Dendritic cell treated with granulocyte-macrophage colony-stimulating factor and Interleukin-4, amounts not matched to agents 40 ng/mL and 50 ng/mL, for 4 days (primary cell): ENCODE measurements at regions not wholly inside any gene's neighbourhood (a gene's known extent, or its start where the extent isn't known, plus 50 kb on each side); places are given as distances from the start of the nearest gene placed in this dataset.
"Not testable (repeated sequence)": the region's sequence is repeated elsewhere in the genome, so short reads cannot be mapped to it uniquely, and the experiment has no call there.

Experiments
- H3K27ac Mint-ChIP-seq: one replicate; pipeline ENCODE4 v1.8.0; 2022; ENCODE audit warnings: mild to moderate bottlenecking, mixed read lengths
- H3K27me3 Mint-ChIP-seq: one replicate; pipeline ENCODE4 v1.8.0; 2022; ENCODE audit warnings: mild to moderate bottlenecking, mixed read lengths
- H3K36me3 Mint-ChIP-seq: one replicate; pipeline ENCODE4 v1.8.0; 2022; ENCODE audit warnings: low read depth, mixed read lengths
- H3K4me1 Mint-ChIP-seq: one replicate; pipeline ENCODE4 v1.8.0; 2022; ENCODE audit warnings: low read depth, mixed read lengths
- H3K4me3 Mint-ChIP-seq: one replicate; pipeline ENCODE4 v1.8.0; 2022; ENCODE audit warnings: mild to moderate bottlenecking, moderate library complexity, mixed read lengths
- H3K9me3 Mint-ChIP-seq: one replicate; pipeline ENCODE4 v1.8.0; 2022; ENCODE audit warnings: mixed read lengths
- intact Hi-C: fragments of 100-400 bp; cut with micrococcal nuclease; formaldehyde crosslinking; loops from one replicate; pipeline ENCODE4 v1.15.0; 2022

DNA sequence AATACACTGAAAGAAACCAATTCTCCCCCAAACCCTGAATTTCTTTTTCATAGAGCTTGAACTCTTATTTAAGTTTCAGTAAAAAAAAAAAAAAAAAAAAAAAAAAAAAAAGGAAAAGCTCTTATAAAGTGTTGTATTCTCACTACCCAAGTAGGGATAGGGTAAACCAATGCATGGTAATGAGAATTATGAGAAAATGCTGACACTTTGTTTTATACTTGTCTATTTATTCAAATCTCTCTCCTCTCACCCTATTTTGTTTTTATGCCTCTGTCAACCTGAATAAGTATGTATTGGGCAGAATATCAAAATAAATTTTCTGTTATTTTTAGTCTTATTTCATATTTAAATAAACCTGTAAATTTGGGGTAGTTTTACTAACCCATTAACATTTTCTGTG, 181.9 kb downstream of the GJA1 start:
- no peaks in the 10 kb centered on the region for H3K27me3 Mint-ChIP-seq
- H3K9me3 Mint-ChIP-seq, result peaks cover 4% of the 10 kb centered on the region
- no peaks in the 10 kb centered on the region for H3K36me3 Mint-ChIP-seq
- H3K4me1 Mint-ChIP-seq, result no peaks in the 10 kb centered on the region
- no peak overlapping the region for H3K27ac Mint-ChIP-seq
- H3K4me3 Mint-ChIP-seq, result no peak overlapping the region
- intact Hi-C loops, result no loop called here

DNA sequence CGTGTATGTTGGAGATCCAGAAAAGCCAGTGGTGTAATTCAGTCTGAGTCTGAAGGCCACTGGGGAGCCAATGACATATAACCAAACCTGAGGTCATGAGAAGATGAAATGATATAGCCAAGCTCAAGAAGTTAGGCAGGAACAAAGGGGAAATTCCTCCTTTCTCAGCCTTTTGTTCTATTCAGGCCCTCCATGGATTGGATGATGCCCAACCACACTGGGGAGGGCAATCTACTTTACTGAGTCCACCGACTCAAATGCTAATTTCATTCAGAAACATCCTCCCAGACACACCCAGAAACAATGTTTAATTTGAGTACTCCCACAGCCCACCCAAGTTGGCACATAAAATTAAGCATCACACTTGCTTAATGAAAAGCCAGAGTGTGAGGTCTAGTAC, 183.6 kb downstream of the GJA1 start:
- Mint-ChIP-seq H3K4me1 (no peaks in the 10 kb centered on the region), H3K9me3 (peaks cover 15% of the 10 kb centered on the region), H3K27me3 (no peaks in the 10 kb centered on the region), H3K36me3 (no peaks in the 10 kb centered on the region), H3K4me3 (no peak overlapping the region), H3K27ac (no peak overlapping the region)
- intact Hi-C loops, result no loop called here

DNA sequence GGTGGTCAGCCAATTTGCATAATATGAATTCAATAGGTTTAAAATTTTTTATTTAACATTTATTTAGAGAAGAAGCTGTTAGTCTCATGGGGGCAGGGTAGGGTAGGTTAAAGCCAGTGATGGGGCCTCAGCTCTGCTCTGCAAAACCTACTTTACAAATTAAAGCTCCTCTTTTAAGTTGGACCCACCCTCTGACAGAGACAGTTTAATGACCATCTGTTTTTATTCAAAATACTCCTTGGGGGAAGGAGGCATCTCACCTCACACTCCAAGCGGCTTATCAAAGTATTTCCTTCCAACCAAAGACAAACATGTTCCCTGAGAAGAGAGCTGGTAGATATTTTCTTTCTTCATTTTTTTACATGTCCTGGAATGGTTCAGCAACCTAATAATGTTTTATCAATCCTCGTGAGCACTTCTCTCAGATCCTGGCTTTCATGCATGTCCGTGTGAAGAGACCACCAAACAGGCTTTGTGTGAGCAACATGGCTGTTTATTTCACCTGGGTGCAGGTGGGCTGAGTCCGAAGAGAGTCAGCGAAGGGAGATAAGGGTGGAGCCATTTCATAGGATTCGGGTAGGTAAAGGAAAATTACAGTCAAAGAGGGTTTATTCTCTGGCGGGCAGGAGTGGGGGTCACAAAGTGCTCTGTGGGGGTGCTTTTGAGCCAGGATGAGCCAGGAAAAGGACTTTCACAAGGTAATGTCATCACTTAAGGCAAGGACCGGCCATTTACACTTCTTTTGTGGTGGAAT, 184.7 kb downstream of the GJA1 start:
- intact Hi-C loops, result no loop called here
- Mint-ChIP-seq H3K4me3 (no peak overlapping the region), H3K27me3 (no peaks in the 10 kb centered on the region), H3K4me1 (no peaks in the 10 kb centered on the region), H3K27ac (no peak overlapping the region), H3K9me3 (peaks cover 26% of the 10 kb centered on the region), H3K36me3 (no peaks in the 10 kb centered on the region)

DNA sequence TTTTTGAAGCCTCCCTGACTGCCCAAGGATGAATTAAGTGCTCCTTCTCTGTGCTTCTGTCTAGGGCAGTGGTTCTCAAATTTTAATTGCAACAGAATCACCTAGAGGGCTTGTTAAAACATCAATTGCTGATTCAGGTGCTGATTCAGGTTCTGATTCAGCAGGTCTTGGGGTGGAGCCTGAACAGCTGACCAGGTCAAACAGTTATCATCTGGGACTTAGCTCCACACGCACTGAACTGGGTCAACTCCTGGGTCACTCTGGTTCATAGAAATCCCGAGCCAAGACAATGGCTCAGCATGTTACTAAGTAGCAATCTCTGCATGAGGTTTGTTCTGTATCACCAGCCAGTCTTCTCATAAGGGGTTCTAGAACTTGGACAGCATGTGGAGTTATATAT, 192.3 kb downstream of the GJA1 start:
- Mint-ChIP-seq H3K4me1 (no peaks in the 10 kb centered on the region), H3K36me3 (no peaks in the 10 kb centered on the region), H3K27me3 (no peaks in the 10 kb centered on the region), H3K9me3 (peaks cover 50% of the 10 kb centered on the region), H3K27ac (no peak overlapping the region), H3K4me3 (no peak overlapping the region)
- intact Hi-C loops, result no loop called here

DNA sequence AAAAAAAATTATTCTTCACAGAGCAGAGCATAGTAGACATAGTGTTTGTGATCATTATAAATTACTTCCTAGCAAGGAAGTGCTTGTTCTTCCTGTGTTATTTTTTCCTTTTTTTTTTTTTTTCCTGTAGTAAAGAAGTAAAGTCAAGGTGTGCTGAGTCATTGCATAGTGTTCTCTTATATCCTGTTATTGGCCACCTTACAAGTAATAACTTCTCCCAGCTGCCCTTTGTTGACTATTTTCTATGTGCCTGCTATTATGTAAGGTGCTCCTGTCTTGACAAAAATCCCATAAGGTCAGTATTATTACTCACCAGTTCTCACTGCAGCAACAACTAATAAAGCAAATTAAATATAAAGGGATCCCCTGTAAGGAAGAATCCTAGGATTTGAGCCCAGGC, 195.3 kb downstream of the GJA1 start:
- H3K4me3 Mint-ChIP-seq, result no peak overlapping the region
- peaks cover 35% of the 10 kb centered on the region for H3K9me3 Mint-ChIP-seq
- H3K27ac Mint-ChIP-seq, result no peak overlapping the region
- no peaks in the 10 kb centered on the region for H3K36me3 Mint-ChIP-seq
- no peaks in the 10 kb centered on the region for H3K4me1 Mint-ChIP-seq
- intact Hi-C loops, result no loop called here
- H3K27me3 Mint-ChIP-seq, result no peaks in the 10 kb centered on the region

DNA sequence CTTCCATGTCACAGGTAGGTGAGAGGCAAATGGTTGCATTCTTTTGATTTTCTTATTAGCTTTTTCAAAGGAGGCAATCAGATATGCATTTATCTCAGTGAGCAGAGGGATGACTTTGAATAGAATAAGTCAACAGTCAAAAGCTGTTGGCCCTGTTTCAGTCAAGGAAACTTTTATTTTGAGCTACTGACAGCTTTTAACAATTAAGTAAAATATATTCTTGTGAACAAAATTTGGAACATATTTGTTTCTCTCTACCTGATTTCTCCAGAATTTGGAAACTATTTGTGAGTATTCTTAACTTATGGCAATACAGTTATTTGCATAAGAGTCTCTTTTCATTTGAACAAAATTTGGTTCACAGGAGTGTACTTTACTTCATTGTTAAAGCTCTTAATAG, 196.3 kb downstream of the GJA1 start:
- H3K27ac Mint-ChIP-seq, result not testable (repeated sequence)

DNA sequence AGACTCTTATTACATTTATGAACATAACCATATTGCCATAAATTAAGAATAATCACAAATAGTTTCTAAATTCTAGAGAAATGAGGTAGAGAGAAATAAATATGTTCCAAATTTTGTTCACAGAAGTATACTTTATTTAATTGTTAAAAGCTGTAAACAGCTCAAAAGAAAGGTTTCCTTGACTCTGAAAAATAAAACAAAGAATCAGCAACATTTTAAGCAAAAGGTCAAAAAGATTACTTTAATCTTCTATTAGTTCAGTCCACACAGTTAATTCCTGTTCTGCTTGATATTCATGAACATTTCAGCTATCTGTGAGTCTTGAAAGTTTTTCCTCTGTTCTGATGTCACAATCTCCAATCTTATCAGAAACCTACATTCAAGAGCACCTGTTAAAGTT, 197.9 kb downstream of the GJA1 start:
- intact Hi-C loops, result no loop called here
- Mint-ChIP-seq H3K9me3 (peaks cover 47% of the 10 kb centered on the region), H3K27me3 (no peaks in the 10 kb centered on the region), H3K4me1 (no peaks in the 10 kb centered on the region), H3K4me3 (no peak overlapping the region), H3K36me3 (no peaks in the 10 kb centered on the region), H3K27ac (no peak overlapping the region)

More for the DNA sequence above, 196.3 kb downstream of the GJA1 start:
- H3K9me3 Mint-ChIP-seq, result peaks cover 41% of the 10 kb centered on the region
- H3K4me1 Mint-ChIP-seq, H3K36me3 Mint-ChIP-seq, H3K4me3 Mint-ChIP-seq, intact Hi-C loops, H3K27me3 Mint-ChIP-seq: not testable (repeated sequence)

DNA sequence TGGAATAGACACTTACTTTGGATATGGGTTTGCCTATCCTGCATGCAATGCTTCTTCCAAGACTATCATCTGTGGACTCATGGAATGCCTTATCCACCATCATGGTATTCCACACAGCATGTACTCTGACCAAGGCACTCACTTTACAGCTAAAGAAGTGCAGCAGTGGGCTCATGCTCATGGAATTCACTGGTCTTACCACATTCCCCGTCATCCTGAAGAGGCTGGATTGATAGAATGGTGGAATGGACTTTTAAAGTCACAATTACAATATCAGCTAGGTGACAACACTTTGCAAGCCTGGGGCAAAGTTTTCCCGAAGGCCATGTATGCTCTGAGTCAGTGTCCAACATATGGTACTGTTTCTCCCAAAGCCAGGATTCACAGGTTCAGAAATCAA, 199.1 kb downstream of the GJA1 start:
- H3K4me1 Mint-ChIP-seq, intact Hi-C loops: not testable (repeated sequence)

DNA sequence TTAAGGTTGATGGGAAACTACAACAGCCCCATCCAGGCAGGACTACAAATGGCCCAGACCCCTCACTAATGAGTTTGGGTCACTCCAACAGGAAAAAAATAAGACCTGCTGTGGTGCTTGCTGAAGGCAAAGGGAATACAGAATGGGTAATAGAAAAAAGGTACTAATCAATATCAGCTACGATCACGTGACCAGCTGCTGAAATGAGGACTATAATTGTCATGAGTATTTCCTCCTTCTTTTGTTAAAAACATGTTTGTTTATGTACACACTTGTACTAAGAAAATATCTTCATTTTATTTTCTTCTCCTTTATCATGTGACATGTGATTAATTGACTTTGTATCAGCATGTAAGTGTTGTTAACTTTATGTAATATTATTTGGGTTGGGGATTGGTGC, 199.9 kb downstream of the GJA1 start:
- Mint-ChIP-seq H3K9me3 (peaks cover 58% of the 10 kb centered on the region), H3K4me1 (no peaks in the 10 kb centered on the region), H3K36me3 (no peaks in the 10 kb centered on the region), H3K4me3 (no peak overlapping the region), H3K27me3 (no peaks in the 10 kb centered on the region), H3K27ac (no peak overlapping the region)
- intact Hi-C loops, result no loop called here

More for the DNA sequence above, 199.1 kb downstream of the GJA1 start:
- H3K4me3 Mint-ChIP-seq, H3K36me3 Mint-ChIP-seq, H3K27ac Mint-ChIP-seq, H3K27me3 Mint-ChIP-seq: not testable (repeated sequence)
- H3K9me3 Mint-ChIP-seq, result peaks cover 56% of the 10 kb centered on the region

DNA sequence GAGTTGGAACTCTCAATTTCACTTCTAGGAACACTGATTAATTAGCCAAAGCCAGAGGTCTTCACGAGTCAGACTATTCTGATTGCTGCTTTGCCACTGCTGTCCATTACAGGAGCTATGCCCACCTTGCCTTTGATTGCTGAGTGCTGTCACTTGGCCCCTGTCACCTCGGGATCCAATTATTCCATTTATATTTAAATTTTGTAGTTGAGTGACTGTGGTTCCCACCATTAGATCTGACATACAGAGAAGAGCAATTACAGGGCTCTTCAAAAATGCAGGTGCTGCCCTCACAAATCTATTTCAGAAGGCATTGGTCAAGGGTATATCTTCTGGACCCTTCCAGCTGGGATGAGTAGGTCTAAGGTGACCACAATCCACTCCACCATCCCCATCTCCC, 200.8 kb downstream of the GJA1 start:
- H3K4me3 Mint-ChIP-seq, H3K36me3 Mint-ChIP-seq, H3K27me3 Mint-ChIP-seq, H3K4me1 Mint-ChIP-seq, H3K27ac Mint-ChIP-seq, intact Hi-C loops: not testable (repeated sequence)
- peaks cover 50% of the 10 kb centered on the region for H3K9me3 Mint-ChIP-seq

DNA sequence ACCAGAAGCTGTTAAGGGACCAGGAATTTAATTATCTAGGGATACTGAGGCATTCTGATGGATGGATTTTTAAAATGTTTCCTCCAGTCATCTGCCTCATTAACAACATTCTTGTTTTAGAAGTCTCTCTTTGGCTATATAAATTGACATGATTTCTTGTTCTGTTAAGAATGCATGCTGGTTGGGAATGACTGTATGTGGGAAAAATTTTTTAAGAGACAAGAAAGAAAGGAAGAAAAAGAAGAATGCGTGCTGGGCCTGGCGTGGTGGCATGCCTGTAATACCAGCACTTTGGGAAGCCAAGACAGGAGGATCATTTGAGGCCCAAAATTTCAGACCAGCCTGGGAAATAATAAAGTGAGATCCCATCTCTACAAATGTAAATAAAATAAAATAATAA, 203.6 kb downstream of the GJA1 start:
- Mint-ChIP-seq H3K4me3 (no peak overlapping the region), H3K4me1 (no peaks in the 10 kb centered on the region), H3K27ac (no peak overlapping the region), H3K27me3 (no peaks in the 10 kb centered on the region), H3K36me3 (no peaks in the 10 kb centered on the region), H3K9me3 (peaks cover 37% of the 10 kb centered on the region)
- intact Hi-C loops, result no loop called here

DNA sequence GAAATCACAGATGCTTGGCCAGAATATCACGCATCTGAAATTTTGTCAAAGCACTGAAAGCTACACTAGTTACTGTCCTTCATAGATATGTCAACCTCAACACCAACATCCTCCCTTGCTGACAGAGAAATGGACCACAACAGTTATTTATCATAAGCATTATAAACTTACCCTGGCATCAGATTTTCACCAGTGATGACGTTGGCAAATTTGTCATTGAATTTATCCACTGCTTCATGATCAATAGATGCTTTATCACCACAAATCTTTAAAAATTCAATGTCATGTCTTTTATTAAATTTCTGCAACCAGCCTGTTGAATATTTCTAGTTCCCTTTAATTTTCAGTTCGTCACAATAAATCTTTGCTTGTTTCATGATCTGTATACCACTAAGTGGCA, 205.7 kb downstream of the GJA1 start:
- no peak overlapping the region for H3K4me3 Mint-ChIP-seq
- H3K9me3 Mint-ChIP-seq, result peaks cover 23% of the 10 kb centered on the region
- intact Hi-C loops, result no loop called here
- no peaks in the 10 kb centered on the region for H3K36me3 Mint-ChIP-seq
- H3K27me3 Mint-ChIP-seq, result no peaks in the 10 kb centered on the region
- no peak overlapping the region for H3K27ac Mint-ChIP-seq
- no peaks in the 10 kb centered on the region for H3K4me1 Mint-ChIP-seq

DNA sequence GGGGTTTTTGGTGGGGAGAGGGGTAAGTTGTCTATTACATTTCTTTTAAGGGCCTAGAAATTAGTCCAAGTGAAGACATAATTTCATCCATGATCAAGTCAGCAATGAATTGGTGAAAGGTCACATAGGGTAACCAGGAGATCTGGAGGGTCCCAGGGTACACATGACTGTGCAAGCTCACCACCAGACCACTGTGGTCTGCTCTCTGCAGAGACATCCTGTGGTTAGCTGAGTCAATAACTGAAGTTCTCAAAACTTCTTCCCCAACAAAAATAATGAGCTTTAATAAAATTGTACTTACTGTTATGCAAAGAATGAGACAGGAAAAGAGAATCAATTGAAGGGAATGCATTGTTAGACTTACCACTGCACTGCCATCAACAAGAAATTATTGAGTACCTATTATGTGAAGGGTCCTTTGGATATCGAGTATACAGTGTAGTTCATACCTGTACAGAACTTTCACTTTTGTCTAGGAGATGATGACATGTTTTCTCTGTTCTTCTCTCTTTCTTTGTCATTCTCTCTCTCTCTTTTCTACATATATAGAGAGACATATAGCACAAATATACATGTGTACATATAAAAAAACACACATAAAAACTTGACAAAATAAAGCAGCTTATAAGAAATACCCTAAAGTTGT, 209.8 kb downstream of the GJA1 start:
- H3K4me1 Mint-ChIP-seq, result no peaks in the 10 kb centered on the region
- no peaks in the 10 kb centered on the region for H3K36me3 Mint-ChIP-seq
- H3K9me3 Mint-ChIP-seq, result no peaks in the 10 kb centered on the region
- intact Hi-C loops, result no loop called here
- H3K27me3 Mint-ChIP-seq, result no peaks in the 10 kb centered on the region
- no peak overlapping the region for H3K27ac Mint-ChIP-seq
- H3K4me3 Mint-ChIP-seq, result no peak overlapping the region

DNA sequence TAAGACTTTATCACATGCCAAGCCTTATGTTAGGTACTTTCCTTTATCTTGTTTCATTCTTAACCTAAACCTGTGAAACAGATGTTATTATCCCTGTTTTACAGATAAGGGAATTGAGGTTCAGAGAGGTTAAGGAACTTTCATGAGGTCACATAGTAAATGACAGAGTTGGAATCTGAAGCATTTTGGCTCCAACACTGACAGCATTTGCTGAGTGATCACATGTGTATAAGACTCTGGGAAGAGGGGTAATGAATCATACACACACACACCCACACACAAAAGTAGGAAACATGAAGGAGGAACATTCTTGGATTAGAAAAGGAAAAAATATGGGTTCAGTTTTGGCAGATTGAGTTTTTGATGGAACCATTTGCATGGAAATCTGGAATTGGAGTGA, 212.5 kb downstream of the GJA1 start:
- Mint-ChIP-seq H3K4me3 (no peak overlapping the region), H3K27me3 (no peaks in the 10 kb centered on the region), H3K27ac (no peak overlapping the region), H3K9me3 (no peaks in the 10 kb centered on the region), H3K36me3 (no peaks in the 10 kb centered on the region), H3K4me1 (peaks cover 2% of the 10 kb centered on the region)
- intact Hi-C loops, result no loop called here

DNA sequence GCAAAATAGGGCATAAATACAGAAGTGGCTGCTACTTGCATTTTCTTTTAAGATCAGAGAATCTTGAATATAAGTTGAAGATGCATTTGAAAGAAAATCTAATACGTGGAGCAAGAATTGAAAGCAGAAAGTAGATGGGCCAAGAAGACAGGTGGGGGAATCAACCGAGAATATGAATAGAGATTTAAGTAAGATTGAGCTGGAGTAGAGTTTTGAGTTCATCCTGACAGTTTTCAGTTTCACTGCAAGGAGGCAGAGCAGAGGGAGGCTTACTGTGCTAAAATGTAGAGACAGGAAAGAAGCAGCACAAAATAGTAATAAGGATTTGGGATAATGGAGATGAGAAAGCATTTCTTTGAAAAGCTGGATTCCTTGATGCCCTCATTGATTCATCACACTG, 214.5 kb downstream of the GJA1 start:
- peaks cover 11% of the 10 kb centered on the region for H3K4me1 Mint-ChIP-seq
- no peak overlapping the region for H3K27ac Mint-ChIP-seq
- H3K9me3 Mint-ChIP-seq, result no peaks in the 10 kb centered on the region
- no peak overlapping the region for H3K4me3 Mint-ChIP-seq
- no peaks in the 10 kb centered on the region for H3K36me3 Mint-ChIP-seq
- intact Hi-C loops, result no loop called here
- H3K27me3 Mint-ChIP-seq, result no peaks in the 10 kb centered on the region
